ENCODE measurements at regions not wholly inside any gene's neighbourhood (a gene's known extent, or its start where the extent isn't known, plus 50 kb on each side); places are given as distances from the start of the nearest gene placed in this dataset.

- no CpG with 5 or more reads among the region's 8 CpGs for WGBS (ENCODE audit: extremely low coverage, insufficient read length, low lambda C conversion rate)
Observed at GRCh38 chr10:4754143-4754542, 71.9 kb upstream of the AKR1E2 start.

More at GRCh38 chr10:4754143-4754542, 71.9 kb upstream of the AKR1E2 start:
- no peaks in the 10 kb centered on the region for H3K23me2 ChIP-seq (ENCODE audit: insufficient read length, low read depth, low read length, poor library complexity, severe bottlenecking)
- Mint-ChIP-seq H3K27me3 (ENCODE audit: low read depth) (peaks cover 1% of the 10 kb centered on the region), H3K4me3 (no peak overlapping the region), H3K9me3 (no peaks in the 10 kb centered on the region; a peak in 1 of 5 replicates), H3K36me3 (ENCODE audit: insufficient read depth in 1 of 3, low read depth in 3 of 3) (no peaks in the 10 kb centered on the region), H3K4me1 (peaks cover 0 to 3% of the 10 kb centered on the region in 2 experiments; a peak in 2 of 4 replicates), H3K27ac (no peak overlapping the region)
- H4K91ac ChIP-seq (ENCODE audit: insufficient read length, low read depth, low read length) = no peak overlapping the region
- H4K20me1 ChIP-seq (ENCODE audit: control insufficient read depth, insufficient read depth, insufficient read length) = no peaks in the 10 kb centered on the region
- TF ChIP-seq CTCF (conservative IDR thresholded peaks at IDR 0.05) = no peak
- no peak overlapping the region for H3K56ac ChIP-seq (ENCODE audit: insufficient read length, low read depth, low read length)
- no peak overlapping the region for H2BK5ac ChIP-seq (ENCODE audit: insufficient read length, low read length)
- H4K8ac ChIP-seq (replicated peaks; ENCODE audit: insufficient read length, low read depth, low read length) = no peak overlapping the region
- H2AK5ac ChIP-seq (ENCODE audit: insufficient read length, low read length) = no peak overlapping the region
- no peak overlapping the region for H2BK20ac ChIP-seq (ENCODE audit: low read depth, low read length, poor library complexity, severe bottlenecking)
- H2AFZ ChIP-seq (ENCODE audit: low read length) = no peak overlapping the region
- H3K14ac ChIP-seq (ENCODE audit: insufficient read depth, low read length) = no peak overlapping the region
- DNase-seq = no peak
- H3K79me2 ChIP-seq (ENCODE audit: insufficient read depth, low read length) = no peaks in the 10 kb centered on the region
- no peaks in the 10 kb centered on the region for H3K79me1 ChIP-seq (ENCODE audit: insufficient read depth, low read depth, low read length, poor library complexity, severe bottlenecking)
- H2BK12ac ChIP-seq (ENCODE audit: insufficient read length, low read depth, low read length) = no peak overlapping the region
- H2BK15ac ChIP-seq (ENCODE audit: low read depth, low read length) = no peak overlapping the region
- no peak overlapping the region for H3K27ac ChIP-seq (ENCODE audit: insufficient read length, low read depth, low read length)
- no peaks in the 10 kb centered on the region for H3K27me3 ChIP-seq (ENCODE audit: insufficient read depth, low read length)
- no peak overlapping the region for H4K5ac ChIP-seq (ENCODE audit: insufficient read length, low read depth, low read length)
- no peaks in the 10 kb centered on the region; the same call in 1 of the 2 replicates for H3K4me1 ChIP-seq (ENCODE audit: insufficient read depth, low read length)
- H2BK120ac ChIP-seq (ENCODE audit: low read depth, low read length, poor library complexity, severe bottlenecking) = no peak overlapping the region
- H3K23ac ChIP-seq (ENCODE audit: insufficient read length, low read depth, low read length) = no peak overlapping the region
- H3K18ac ChIP-seq (ENCODE audit: insufficient read length, low read depth, low read length) = no peak overlapping the region
- H3T11ph ChIP-seq (ENCODE audit: low read length) = no peak overlapping the region
- no peak overlapping the region for H3K4ac ChIP-seq (ENCODE audit: low read depth, low read length)
- no peak overlapping the region for H3K9ac ChIP-seq (ENCODE audit: extremely low read depth, insufficient read length, low read length)
- H3K9me3 ChIP-seq (ENCODE audit: control insufficient read depth, low read depth, low read length) = no peaks in the 10 kb centered on the region
- no peak overlapping the region for H3K4me2 ChIP-seq (ENCODE audit: insufficient read depth, insufficient read length, low read length)
